ENCODE measurements at regions not wholly inside any gene's neighbourhood (a gene's known extent, or its start where the extent isn't known, plus 50 kb on each side); places are given as distances from the start of the nearest gene placed in this dataset.

DNA sequence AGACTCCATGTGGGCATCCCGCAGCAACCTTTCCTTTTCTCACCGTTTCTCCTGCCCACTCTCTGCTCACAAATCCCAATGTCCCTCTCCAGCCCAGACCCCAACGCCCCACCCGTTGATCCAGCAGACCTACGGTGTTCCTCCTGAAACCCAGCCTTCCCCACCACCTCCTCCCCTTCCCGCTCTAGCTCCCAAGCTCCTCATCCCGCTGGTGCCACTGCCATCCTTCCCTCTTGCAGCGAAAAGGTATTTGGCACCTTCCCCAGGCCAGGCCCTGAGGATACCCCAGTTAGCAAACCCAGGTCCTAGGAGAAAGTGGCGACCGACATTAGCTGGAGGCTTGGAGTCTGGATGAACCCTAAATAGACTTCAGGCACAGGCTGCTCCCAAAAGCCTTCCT lies 84.0 kb upstream of the RTL6 start:
- peaks cover 47% of the 10 kb centered on the region for H3K27me3 ChIP-seq (ENCODE audit: low read depth, low read length)
- H2AFZ ChIP-seq (ENCODE audit: low read depth, low read length) = no peak overlapping the region
- H3K27ac ChIP-seq (ENCODE audit: low read length) = no peak overlapping the region
- H3K4me3 ChIP-seq (ENCODE audit: low read length) = no peak overlapping the region
- H3K36me3 ChIP-seq (replicated peaks; ENCODE audit: low read depth, low read length) = no peaks in the 10 kb centered on the region
- no peaks in the 10 kb centered on the region for H3K4me1 ChIP-seq (ENCODE audit: low read length)
- TF ChIP-seq EZH2phosphoT487 (IDR thresholded peaks at IDR 0.05; ENCODE audit: low read depth) (no peak), CTCF (IDR thresholded peaks at IDR 0.05; ENCODE audit: low read depth, low read length) (no peak)
- H3K9ac ChIP-seq (ENCODE audit: low read length) = no peak overlapping the region
- H3K9me3 ChIP-seq (ENCODE audit: insufficient read depth, low read length) = no peaks in the 10 kb centered on the region
- H3K4me2 ChIP-seq (ENCODE audit: low read length) = no peak overlapping the region
- 0 out of 2 replicates have a peak, but pooled peaks cover 2% of the 10 kb centered on the region for H4K20me1 ChIP-seq (ENCODE audit: insufficient read depth, low read length)
- H3K79me2 ChIP-seq (ENCODE audit: low read length) = no peaks in the 10 kb centered on the region

GRCh38 chr22:44581096-44581435 lies 83.0 kb upstream of the RTL6 start:
- TF ChIP-seq CTCF (IDR thresholded peaks at IDR 0.05; ENCODE audit: low read depth, low read length) (no peak), EZH2phosphoT487 (IDR thresholded peaks at IDR 0.05; ENCODE audit: low read depth) (no peak)
- H3K27me3 ChIP-seq (ENCODE audit: low read depth, low read length) = peaks cover 42% of the 10 kb centered on the region

GRCh38 chr22:44580176-44581095 lies 82.4 kb upstream of the RTL6 start:
- no peaks in the 10 kb centered on the region for H3K79me2 ChIP-seq (ENCODE audit: low read length)
- no peak overlapping the region for H3K4me3 ChIP-seq (ENCODE audit: low read length)
- no peaks in the 10 kb centered on the region for H3K9me3 ChIP-seq (ENCODE audit: insufficient read depth, low read length)
- TF ChIP-seq CTCF (IDR thresholded peaks at IDR 0.05; ENCODE audit: low read depth, low read length) (no peak), EZH2phosphoT487 (IDR thresholded peaks at IDR 0.05; ENCODE audit: low read depth) (no peak)
- H2AFZ ChIP-seq (ENCODE audit: low read depth, low read length) = no peak overlapping the region
- no peak overlapping the region for H3K4me2 ChIP-seq (ENCODE audit: low read length)
- H3K27me3 ChIP-seq (ENCODE audit: low read depth, low read length) = peaks cover 40% of the 10 kb centered on the region
- H3K9ac ChIP-seq (ENCODE audit: low read length) = no peak overlapping the region
- no peak overlapping the region for H3K27ac ChIP-seq (ENCODE audit: low read length)
- H3K4me1 ChIP-seq (ENCODE audit: low read length) = no peaks in the 10 kb centered on the region
- H3K36me3 ChIP-seq (replicated peaks; ENCODE audit: low read depth, low read length) = no peaks in the 10 kb centered on the region
- H4K20me1 ChIP-seq (ENCODE audit: insufficient read depth, low read length) = 0 out of 2 replicates have a peak, but pooled peaks cover 2% of the 10 kb centered on the region

More at GRCh38 chr22:44581096-44581435, 83.0 kb upstream of the RTL6 start:
- no peaks in the 10 kb centered on the region for H3K4me1 ChIP-seq (ENCODE audit: low read length)
- 0 out of 2 replicates have a peak, but pooled peaks cover 2% of the 10 kb centered on the region for H4K20me1 ChIP-seq (ENCODE audit: insufficient read depth, low read length)
- H3K9me3 ChIP-seq (ENCODE audit: insufficient read depth, low read length) = no peaks in the 10 kb centered on the region
- no peak overlapping the region for H3K4me2 ChIP-seq (ENCODE audit: low read length)
- H3K9ac ChIP-seq (ENCODE audit: low read length) = no peak overlapping the region
- no peak overlapping the region for H3K4me3 ChIP-seq (ENCODE audit: low read length)
- H3K36me3 ChIP-seq (replicated peaks; ENCODE audit: low read depth, low read length) = no peaks in the 10 kb centered on the region
- no peaks in the 10 kb centered on the region for H3K79me2 ChIP-seq (ENCODE audit: low read length)
- H2AFZ ChIP-seq (ENCODE audit: low read depth, low read length) = no peak overlapping the region
- no peak overlapping the region for H3K27ac ChIP-seq (ENCODE audit: low read length)

DNA sequence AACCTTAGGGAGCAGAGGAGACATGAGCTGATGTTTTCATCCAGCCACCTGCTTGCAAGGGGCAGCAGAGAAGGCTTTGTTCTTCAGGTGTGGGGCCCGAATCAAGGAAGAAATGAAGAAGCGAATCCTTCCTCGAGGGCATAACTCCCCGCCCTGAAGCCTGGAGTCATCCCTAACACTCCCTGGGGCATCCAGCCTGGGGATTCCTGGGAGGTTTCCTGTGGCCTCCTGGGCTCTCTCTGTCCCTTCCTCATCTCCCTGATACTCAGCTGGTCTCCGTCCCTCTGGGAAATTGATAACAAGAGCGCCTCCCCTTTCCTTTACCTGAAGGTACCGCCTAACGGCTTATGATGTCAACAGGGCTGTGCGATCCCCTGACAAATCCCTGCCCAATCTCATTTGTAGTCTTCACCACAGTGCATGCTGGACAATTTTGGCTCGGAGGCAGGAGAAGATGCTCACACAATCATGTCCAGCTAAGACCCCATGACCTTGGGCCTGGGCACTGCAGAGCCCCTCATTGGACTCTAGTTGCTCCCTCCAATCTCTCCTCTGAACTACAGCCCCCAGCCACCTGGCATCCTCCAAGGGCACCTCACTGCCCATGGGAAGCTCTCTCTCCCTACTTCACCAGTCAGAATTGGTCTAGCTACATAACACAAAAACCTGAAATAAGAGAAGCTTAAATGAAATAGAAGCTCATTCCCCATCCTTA lies 80.6 kb upstream of the RTL6 start:
- H3K36me3 ChIP-seq (replicated peaks; ENCODE audit: low read depth, low read length) = no peaks in the 10 kb centered on the region
- H4K20me1 ChIP-seq (ENCODE audit: insufficient read depth, low read length) = 0 out of 2 replicates have a peak, but pooled peaks cover 2% of the 10 kb centered on the region
- no peak overlapping the region for H3K27ac ChIP-seq (ENCODE audit: low read length)
- TF ChIP-seq CTCF (IDR thresholded peaks at IDR 0.05; ENCODE audit: low read depth, low read length) (no peak), EZH2phosphoT487 (IDR thresholded peaks at IDR 0.05; ENCODE audit: low read depth) (no peak)
- H3K4me2 ChIP-seq (ENCODE audit: low read length) = no peak overlapping the region
- H3K27me3 ChIP-seq (ENCODE audit: low read depth, low read length) = peaks cover 42% of the 10 kb centered on the region
- H3K79me2 ChIP-seq (ENCODE audit: low read length) = no peaks in the 10 kb centered on the region
- H3K4me3 ChIP-seq (ENCODE audit: low read length) = no peak overlapping the region
- H3K9me3 ChIP-seq (ENCODE audit: insufficient read depth, low read length) = no peaks in the 10 kb centered on the region
- no peak overlapping the region for H2AFZ ChIP-seq (ENCODE audit: low read depth, low read length)
- no peak overlapping the region for H3K9ac ChIP-seq (ENCODE audit: low read length)
- H3K4me1 ChIP-seq (ENCODE audit: low read length) = no peaks in the 10 kb centered on the region

Data from OCI-LY3 (cell line).